Uterus (tissue), 2 donors: ENCODE measurements at regions not wholly inside any gene's neighbourhood (a gene's known extent, or its start where the extent isn't known, plus 50 kb on each side); places are given as distances from the start of the nearest gene placed in this dataset.

ENCODE experiments used
- CTCF ChIP-seq, 4 experiments: fragments of 200-600 bp in 2 of 4; fragments of 450-650 bp in 2 of 4; sonication (generic) in 2 of 4; IDR thresholded peaks; one replicate each; pipeline ENCODE4 v1.5.1; 2016 to 2019; ENCODE audit warnings: antibody characterized with exemption in 4 of 4, mild to moderate bottlenecking in 2 of 4, moderate library complexity in 1 of 4
- POLR2A ChIP-seq, 2 donors: fragments of 450-650 bp; IDR thresholded peaks; one replicate each; pipeline ENCODE4 v1.6.1; 2016; ENCODE audit warnings: antibody characterized with exemption in 2 of 2, mild to moderate bottlenecking in 1 of 2, moderate library complexity in 1 of 2

DNA sequence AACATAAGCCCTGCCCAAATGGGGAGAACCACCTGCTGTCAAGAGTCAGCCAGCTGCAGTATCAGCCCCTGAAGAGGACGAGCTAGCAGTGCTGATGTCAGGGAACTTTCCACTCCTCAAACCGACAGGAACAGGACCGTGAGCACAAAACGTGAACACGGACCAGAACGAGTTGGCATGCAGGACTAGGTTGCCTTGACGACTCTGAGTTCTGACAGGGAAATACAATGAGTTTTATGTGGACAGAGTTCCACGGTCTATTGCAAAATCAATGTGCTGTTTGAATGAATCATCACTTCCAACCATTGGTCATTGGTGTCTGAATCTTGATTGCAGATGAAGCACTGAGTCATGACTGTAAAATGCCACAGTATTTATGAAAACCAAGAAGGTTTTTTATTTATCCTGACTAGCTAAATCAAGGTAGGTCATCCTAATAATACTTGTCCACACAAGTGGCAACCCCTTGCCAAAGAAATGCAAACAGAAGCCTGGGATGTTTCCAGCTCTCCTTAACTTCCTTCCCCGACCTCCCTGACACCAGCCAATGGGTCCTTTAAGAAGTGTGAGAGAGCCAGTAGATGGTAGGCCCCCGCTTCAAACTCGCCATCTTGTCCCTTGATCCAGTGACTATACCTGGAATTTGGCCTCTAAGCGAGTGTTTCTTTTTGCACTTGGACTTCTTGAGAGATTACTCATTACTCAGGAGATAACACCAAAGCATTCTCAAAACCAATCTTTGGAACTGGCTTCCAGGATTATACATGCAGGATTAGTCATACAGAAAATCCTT, 119.6 kb downstream of the ASB7 start:
- TF ChIP-seq CTCF (IDR thresholded peaks at IDR 0.05): no peak
- TF ChIP-seq POLR2A (IDR thresholded peaks at IDR 0.05): no peak
